HEK293 (cell line): ENCODE measurements at regions not wholly inside any gene's neighbourhood (a gene's known extent, or its start where the extent isn't known, plus 50 kb on each side); places are given as distances from the start of the nearest gene placed in this dataset.

ENCODE experiments used
- CTCF ChIP-seq: fragments of 450-650 bp; formaldehyde crosslinking; IDR thresholded peaks from 2 replicates; pipeline ENCODE4 v1.5.1; 2016; ENCODE audit warnings: missing biosample characterization, missing genetic modification characterization
- SETDB1 ChIP-seq: IDR thresholded peaks from one replicate; pipeline ENCODE4 v1.6.1; 2017; ENCODE audit warnings: mild to moderate bottlenecking, low read length, moderate library complexity, mixed read lengths; ENCODE audit not compliant: insufficient read length
- ZBTB17 ChIP-seq: fragments of 450-650 bp; formaldehyde crosslinking; IDR thresholded peaks from 2 replicates; pipeline ENCODE4 v1.5.1; 2016; ENCODE audit warnings: missing biosample characterization, missing genetic modification characterization
- ZBTB7A ChIP-seq: fragments of 450-650 bp; formaldehyde crosslinking; IDR thresholded peaks from 2 replicates; pipeline ENCODE4 v1.5.1; 2016; ENCODE audit warnings: low read depth, missing biosample characterization, missing genetic modification characterization
- ZEB2 ChIP-seq: fragments of 450-650 bp; formaldehyde crosslinking; IDR thresholded peaks from 2 replicates; pipeline ENCODE4 v1.5.1; 2016; ENCODE audit warnings: missing biosample characterization, missing genetic modification characterization
- ZIC2 ChIP-seq: fragments of 450-650 bp; formaldehyde crosslinking; IDR thresholded peaks from 2 replicates; pipeline ENCODE4 v1.5.1; 2016; ENCODE audit warnings: missing biosample characterization, missing genetic modification characterization
- ZNF138 ChIP-seq: fragments of 450-650 bp; formaldehyde crosslinking; IDR thresholded peaks from 2 replicates; pipeline ENCODE4 v1.5.1; 2016; ENCODE audit warnings: missing biosample characterization, missing genetic modification characterization, borderline replicate concordance
- ZNF274 ChIP-seq, 2 experiments: fragments of 200-500 bp in 1 of 2; fragments of 450-650 bp in 1 of 2; sonication (Bioruptor generic) in 1 of 2; formaldehyde crosslinking in 1 of 2; IDR thresholded peaks; 2 replicates each; pipeline versions ENCODE4 v1.5.1 to v1.6.1; 2014 to 2016; ENCODE audit warnings: borderline replicate concordance in 1 of 2, inconsistent platforms in 1 of 2, low read length in 1 of 2, missing biosample characterization in 1 of 2, missing genetic modification characterization in 1 of 2
- ZNF292 ChIP-seq: fragments of 450-650 bp; formaldehyde crosslinking; IDR thresholded peaks from 2 replicates; pipeline ENCODE4 v1.5.1; 2016; ENCODE audit warnings: low read depth, missing biosample characterization, missing genetic modification characterization, borderline replicate concordance
- ZNF48 ChIP-seq: fragments of 450-650 bp; formaldehyde crosslinking; IDR thresholded peaks from 2 replicates; pipeline ENCODE4 v1.5.1; 2016; ENCODE audit warnings: missing biosample characterization, missing genetic modification characterization
- ZNF768 ChIP-seq: fragments of 450-650 bp; formaldehyde crosslinking; IDR thresholded peaks from 2 replicates; pipeline ENCODE4 v1.5.1; 2018; ENCODE audit warnings: missing biosample characterization, mild to moderate bottlenecking, missing genetic modification characterization
- TF ChIP-seq, protein P1 (sequence below): fragments of 450-650 bp; formaldehyde crosslinking; IDR thresholded peaks from 2 replicates; pipeline ENCODE4 v1.5.1; 2017; ENCODE audit warnings: missing biosample characterization, mild to moderate bottlenecking, missing genetic modification characterization, moderate library complexity

DNA sequence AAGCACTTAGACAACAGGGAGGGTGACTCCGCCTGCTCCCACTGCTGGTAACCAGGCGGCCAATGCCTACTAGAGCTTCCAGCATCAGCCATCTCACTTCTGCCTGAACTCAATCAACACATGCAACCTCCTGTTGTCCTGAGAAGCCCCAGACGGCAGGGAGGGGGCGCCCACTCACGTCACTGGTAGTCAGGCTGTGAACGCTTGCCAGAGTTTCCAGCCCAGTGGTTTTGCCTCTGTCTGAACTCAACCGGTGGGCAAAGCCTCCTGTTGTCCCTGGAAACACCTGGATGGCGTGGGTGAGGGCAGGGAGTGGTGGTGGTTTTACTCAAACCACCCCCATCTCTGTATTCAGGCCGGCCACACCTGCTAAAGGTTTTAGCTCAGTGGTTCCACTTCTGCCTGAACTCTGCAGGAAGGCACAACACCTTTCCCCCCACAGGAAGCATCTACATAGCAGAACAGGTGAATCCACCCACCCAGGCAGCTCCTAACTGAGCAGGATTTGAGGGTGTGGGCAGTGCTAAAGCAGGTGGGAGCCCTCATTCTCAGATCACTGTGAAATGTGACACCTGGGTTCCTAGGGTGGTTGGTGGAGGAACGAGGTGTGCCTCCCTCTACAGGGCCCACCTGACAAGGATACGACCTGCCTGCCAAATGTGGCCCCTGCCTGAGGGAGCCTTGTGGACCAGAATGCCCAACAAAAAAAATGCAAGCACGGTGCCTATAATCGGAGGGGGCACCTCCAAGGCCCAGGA lies 563.0 kb upstream of the SEMA3D start:
- TF ChIP-seq ZIC2 (tag by site-specific recombination), result no peak
- no peak for TF ChIP-seq ZNF138 (tag by site-specific recombination)
- TF ChIP-seq SETDB1, result no peak
- no peak for TF ChIP-seq CTCF
- TF ChIP-seq ZBTB17 (tag by site-specific recombination), result no peak
- no peak for TF ChIP-seq ZNF292 (tag by site-specific recombination)
- no peak for TF ChIP-seq ZNF274 (IDR thresholded peaks at IDR 0.05; ENCODE audit: low read length)
- TF ChIP-seq ZNF274 (tag by site-specific recombination; IDR thresholded peaks at IDR 0.05; ENCODE audit: borderline replicate concordance), result no peak
- TF ChIP-seq, protein P1, sequence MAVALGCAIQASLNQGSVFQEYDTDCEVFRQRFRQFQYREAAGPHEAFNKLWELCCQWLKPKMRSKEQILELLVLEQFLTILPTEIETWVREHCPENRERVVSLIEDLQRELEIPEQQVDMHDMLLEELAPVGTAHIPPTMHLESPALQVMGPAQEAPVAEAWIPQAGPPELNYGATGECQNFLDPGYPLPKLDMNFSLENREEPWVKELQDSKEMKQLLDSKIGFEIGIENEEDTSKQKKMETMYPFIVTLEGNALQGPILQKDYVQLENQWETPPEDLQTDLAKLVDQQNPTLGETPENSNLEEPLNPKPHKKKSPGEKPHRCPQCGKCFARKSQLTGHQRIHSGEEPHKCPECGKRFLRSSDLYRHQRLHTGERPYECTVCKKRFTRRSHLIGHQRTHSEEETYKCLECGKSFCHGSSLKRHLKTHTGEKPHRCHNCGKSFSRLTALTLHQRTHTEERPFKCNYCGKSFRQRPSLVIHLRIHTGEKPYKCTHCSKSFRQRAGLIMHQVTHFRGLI (tag by site-specific recombination), result no peak
- no peak for TF ChIP-seq ZEB2 (tag by site-specific recombination)
- no peak for TF ChIP-seq ZNF768 (tag by site-specific recombination)
- no peak for TF ChIP-seq ZBTB7A (tag by site-specific recombination)
- TF ChIP-seq ZNF48 (tag by site-specific recombination), result no peak
